Peyer's patch (tissue), 4 donors: ENCODE measurements at regions not wholly inside any gene's neighbourhood (a gene's known extent, or its start where the extent isn't known, plus 50 kb on each side); places are given as distances from the start of the nearest gene placed in this dataset.

Experiments
- DNase-seq, 3 donors: peaks; one replicate each; pipeline ENCODE4 v3.0.0-alpha.2; 2017 to 2019
- H3K27ac ChIP-seq, 4 donors: fragments of 200-600 bp; sonication (generic); one replicate each; pipeline ENCODE4 v1.5.1; 2016 to 2019
- H3K27me3 ChIP-seq, 2 donors: fragments of 200-600 bp; sonication (generic); one replicate each; pipeline ENCODE4 v1.5.1; 2019
- H3K36me3 ChIP-seq, 3 donors: fragments of 200-600 bp; sonication (generic); one replicate each; pipeline ENCODE4 v1.5.1; 2016 to 2019
- H3K4me1 ChIP-seq, 4 donors: fragments of 200-600 bp; sonication (generic); one replicate each; pipeline ENCODE4 v1.5.1; 2016 to 2019
- H3K4me3 ChIP-seq, 4 donors: fragments of 200-600 bp; sonication (generic); 1 replicate in 3 of 4; 2 replicates in 1 of 4; pipeline ENCODE4 v1.5.1; 2016 to 2019; ENCODE audit warnings: mild to moderate bottlenecking in 1 of 4
- H3K9me3 ChIP-seq, 4 donors: fragments of 200-600 bp; sonication (generic); one replicate each; pipeline ENCODE4 v1.5.1; 2016 to 2019; ENCODE audit warnings: mild to moderate bottlenecking in 1 of 4
- POLR2A ChIP-seq, 2 donors: fragments of 450-650 bp; IDR thresholded peaks; one replicate each; pipeline ENCODE4 v1.5.1; 2017; ENCODE audit warnings: antibody characterized with exemption in 2 of 2, mild to moderate bottlenecking in 2 of 2, moderate library complexity in 2 of 2
- TF ChIP-seq, protein P1 (sequence below), 6 experiments: fragments of 450-650 bp in 4 of 6; fragments of 200-600 bp in 2 of 6; sonication (generic) in 1 of 6; IDR thresholded peaks; one replicate each; pipeline ENCODE4 v1.5.1; 2017 to 2019; ENCODE audit warnings: antibody characterized with exemption in 6 of 6, mild to moderate bottlenecking in 3 of 6, moderate library complexity in 1 of 6

DNA sequence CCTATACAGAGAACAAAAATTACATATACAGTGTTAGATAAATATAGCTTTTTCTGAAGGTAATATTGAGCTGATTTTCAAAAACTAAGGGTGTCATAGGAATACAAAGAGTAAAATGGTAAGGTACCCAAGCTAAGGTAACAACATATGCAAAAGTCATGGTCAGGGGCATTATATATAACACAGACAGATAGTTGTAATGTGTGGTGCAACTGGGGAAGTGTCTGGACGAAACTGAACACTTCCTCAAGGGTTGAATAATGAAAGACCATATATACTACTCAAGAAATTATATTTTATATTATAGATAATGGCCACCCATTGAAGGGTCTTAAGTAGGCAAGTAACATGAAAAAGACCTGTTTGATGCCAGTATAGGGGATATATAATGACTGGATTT is 262.1 kb upstream of the CXXC4 start:
- H3K27ac ChIP-seq = no peak overlapping the region
- no peaks in the 10 kb centered on the region for H3K4me1 ChIP-seq
- H3K9me3 ChIP-seq = no peaks in the 10 kb centered on the region
- TF ChIP-seq, protein P1, sequence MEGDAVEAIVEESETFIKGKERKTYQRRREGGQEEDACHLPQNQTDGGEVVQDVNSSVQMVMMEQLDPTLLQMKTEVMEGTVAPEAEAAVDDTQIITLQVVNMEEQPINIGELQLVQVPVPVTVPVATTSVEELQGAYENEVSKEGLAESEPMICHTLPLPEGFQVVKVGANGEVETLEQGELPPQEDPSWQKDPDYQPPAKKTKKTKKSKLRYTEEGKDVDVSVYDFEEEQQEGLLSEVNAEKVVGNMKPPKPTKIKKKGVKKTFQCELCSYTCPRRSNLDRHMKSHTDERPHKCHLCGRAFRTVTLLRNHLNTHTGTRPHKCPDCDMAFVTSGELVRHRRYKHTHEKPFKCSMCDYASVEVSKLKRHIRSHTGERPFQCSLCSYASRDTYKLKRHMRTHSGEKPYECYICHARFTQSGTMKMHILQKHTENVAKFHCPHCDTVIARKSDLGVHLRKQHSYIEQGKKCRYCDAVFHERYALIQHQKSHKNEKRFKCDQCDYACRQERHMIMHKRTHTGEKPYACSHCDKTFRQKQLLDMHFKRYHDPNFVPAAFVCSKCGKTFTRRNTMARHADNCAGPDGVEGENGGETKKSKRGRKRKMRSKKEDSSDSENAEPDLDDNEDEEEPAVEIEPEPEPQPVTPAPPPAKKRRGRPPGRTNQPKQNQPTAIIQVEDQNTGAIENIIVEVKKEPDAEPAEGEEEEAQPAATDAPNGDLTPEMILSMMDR (IDR thresholded peaks at IDR 0.05) = no peak
- no peak for TF ChIP-seq POLR2A (IDR thresholded peaks at IDR 0.05)
- no peak overlapping the region for H3K4me3 ChIP-seq
- no peak for DNase-seq
- H3K36me3 ChIP-seq = no peaks in the 10 kb centered on the region
- no peaks in the 10 kb centered on the region for H3K27me3 ChIP-seq

DNA sequence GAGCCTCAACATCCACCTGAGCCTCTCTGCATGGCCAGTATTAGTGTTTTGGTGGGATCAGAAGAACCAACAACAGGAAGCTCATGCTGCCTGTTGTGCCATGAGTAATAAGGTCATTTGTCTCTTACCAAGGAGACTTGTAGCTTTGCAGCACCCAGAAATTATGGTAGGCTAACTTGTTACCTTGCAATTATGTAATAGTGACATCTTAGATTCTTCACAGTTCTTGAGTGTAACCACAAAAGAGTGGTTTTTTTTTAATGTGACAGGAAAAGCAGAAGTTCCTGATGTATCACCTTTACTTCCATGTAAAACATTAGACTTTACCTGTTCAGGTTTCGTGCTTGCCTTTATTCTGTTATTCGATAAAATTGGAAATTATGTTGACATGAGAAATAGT is 263.9 kb upstream of the CXXC4 start:
- no peak overlapping the region for H3K4me3 ChIP-seq
- H3K9me3 ChIP-seq = no peaks in the 10 kb centered on the region
- no peaks in the 10 kb centered on the region for H3K36me3 ChIP-seq
- H3K27me3 ChIP-seq = no peaks in the 10 kb centered on the region
- DNase-seq = no peak
- H3K4me1 ChIP-seq = no peaks in the 10 kb centered on the region
- H3K27ac ChIP-seq = no peak overlapping the region
- TF ChIP-seq, protein P1 (IDR thresholded peaks at IDR 0.05) = no peak
- TF ChIP-seq POLR2A (IDR thresholded peaks at IDR 0.05) = no peak

DNA sequence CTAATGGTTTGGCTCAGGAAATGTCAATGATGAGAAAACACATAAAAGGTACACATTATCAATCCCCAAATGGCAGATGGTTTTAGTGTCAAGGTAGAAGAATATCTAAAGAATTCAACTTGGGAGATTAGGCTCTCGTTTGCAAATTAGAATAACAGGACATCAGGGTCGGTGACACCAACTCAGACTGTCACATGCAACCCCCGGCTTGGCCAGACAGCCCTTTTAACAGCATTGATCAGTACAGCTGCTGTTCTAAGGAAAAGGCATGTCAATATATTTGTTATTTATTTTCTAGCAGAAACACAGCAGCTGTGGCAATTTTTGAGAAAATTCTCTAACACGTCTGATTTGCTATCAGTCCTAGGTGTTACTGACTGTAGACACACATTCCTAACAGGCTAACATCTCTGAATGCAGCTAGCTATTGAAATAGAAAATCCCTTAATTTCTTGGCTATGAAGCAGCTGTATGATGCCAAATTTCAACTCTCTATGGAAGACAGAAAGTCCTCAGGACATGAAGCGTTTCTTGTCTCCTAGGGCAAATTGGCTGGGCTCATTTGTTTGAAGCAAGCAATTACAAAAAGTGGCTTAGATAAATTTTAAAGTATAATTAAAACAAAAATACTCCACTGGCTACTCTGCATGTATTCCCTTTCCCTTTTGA is 269.0 kb upstream of the CXXC4 start:
- H3K36me3 ChIP-seq = no peaks in the 10 kb centered on the region
- TF ChIP-seq POLR2A (IDR thresholded peaks at IDR 0.05) = no peak
- no peak overlapping the region for H3K4me3 ChIP-seq
- H3K27ac ChIP-seq = no peak overlapping the region
- no peak for DNase-seq
- no peaks in the 10 kb centered on the region for H3K4me1 ChIP-seq
- H3K9me3 ChIP-seq = no peaks in the 10 kb centered on the region
- H3K27me3 ChIP-seq = no peaks in the 10 kb centered on the region

DNA sequence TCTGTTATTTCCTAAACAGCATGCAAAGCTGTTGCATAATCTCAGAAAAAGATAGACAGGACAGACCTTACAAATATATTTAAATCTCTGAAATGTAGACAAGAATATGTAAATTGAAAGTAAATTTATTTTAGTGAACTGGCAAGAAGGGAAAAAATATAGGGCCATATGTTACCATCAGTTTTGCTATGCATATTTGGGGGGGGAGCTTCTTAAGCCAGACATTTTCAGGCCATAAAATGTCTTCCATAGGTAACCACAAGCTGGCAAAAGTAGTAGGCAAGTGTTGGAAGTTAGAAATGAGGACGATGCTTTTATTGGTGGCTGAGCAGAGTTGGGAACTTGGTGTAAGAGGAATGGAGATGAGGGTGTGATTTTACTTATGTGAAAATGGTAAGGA is 272.0 kb upstream of the CXXC4 start:
- TF ChIP-seq, protein P1 (IDR thresholded peaks at IDR 0.05) = no peak
- no peak for TF ChIP-seq POLR2A (IDR thresholded peaks at IDR 0.05)
- no peaks in the 10 kb centered on the region for H3K27me3 ChIP-seq
- H3K36me3 ChIP-seq = no peaks in the 10 kb centered on the region
- H3K27ac ChIP-seq = no peak overlapping the region
- no peak for DNase-seq
- peaks cover 0 to 1% (median 0%) of the 10 kb centered on the region in 4 donors for H3K4me1 ChIP-seq
- no peaks in the 10 kb centered on the region for H3K9me3 ChIP-seq
- no peak overlapping the region for H3K4me3 ChIP-seq

DNA sequence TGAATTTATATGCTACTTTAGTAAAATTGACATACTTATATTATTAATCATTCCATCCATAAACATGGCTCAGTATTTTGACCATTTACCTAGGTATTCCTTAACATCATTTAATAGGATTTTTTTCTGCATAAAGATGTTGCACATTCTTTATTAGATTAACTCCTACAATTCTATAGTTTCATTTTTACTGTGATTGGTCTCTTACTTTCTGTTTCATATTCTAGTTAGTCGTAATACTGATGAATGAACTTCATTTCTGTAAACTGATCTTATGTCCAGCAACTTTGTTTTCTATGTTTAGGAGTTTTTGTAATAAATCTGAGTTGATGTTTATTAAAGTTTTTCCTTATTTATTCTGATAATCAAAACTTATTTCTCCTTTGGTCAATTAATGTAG is 278.2 kb upstream of the CXXC4 start:
- no peak for TF ChIP-seq POLR2A (IDR thresholded peaks at IDR 0.05)
- TF ChIP-seq, protein P1 (IDR thresholded peaks at IDR 0.05) = no peak
- Histone ChIP-seq H3K36me3 (no peaks in the 10 kb centered on the region), H3K9me3 (no peaks in the 10 kb centered on the region), H3K4me3 (no peak overlapping the region), H3K27ac (no peak overlapping the region), H3K27me3 (no peaks in the 10 kb centered on the region), H3K4me1 (peaks cover 0 to 4% (median 0%) of the 10 kb centered on the region in 4 donors)
- no peak for DNase-seq

DNA sequence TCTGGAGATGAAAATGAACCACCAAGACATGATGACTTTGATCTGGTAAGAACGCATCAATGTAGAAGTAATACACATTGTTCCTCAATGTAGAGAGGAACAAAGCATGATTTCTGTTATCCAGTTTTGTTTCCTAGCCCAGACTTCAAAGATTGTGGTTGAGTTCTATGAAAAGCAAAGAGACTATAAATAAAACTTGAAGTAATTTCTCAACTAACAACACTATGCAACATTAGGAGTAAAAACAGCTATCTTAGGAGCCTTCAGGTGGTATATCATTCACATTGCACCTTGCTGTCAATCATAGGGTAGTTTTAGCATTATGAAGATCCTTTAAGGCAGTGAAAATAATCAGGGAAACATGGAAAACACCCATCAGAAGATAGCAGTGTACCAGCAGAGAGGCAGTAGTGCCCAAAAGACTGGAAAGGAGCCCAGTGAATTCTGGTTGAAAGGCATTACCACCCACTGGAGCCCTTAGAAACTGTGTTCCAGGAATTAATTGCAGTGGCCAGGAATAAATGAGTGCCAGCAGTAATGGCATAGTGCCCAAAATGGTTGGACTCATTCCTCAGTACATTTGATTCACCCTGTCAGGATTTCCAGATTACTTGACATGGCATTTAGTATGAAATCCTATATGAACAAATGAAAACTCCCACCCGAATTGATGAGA is 300.7 kb upstream of the CXXC4 start:
- Histone ChIP-seq H3K4me1 (no peaks in the 10 kb centered on the region), H3K36me3 (no peaks in the 10 kb centered on the region), H3K27me3 (no peaks in the 10 kb centered on the region), H3K27ac (no peak overlapping the region), H3K9me3 (no peaks in the 10 kb centered on the region), H3K4me3 (no peak overlapping the region)
- DNase-seq = no peak
- TF ChIP-seq, protein P1 (IDR thresholded peaks at IDR 0.05) = no peak
- no peak for TF ChIP-seq POLR2A (IDR thresholded peaks at IDR 0.05)
